HCT116 (cell line): ENCODE measurements at regions not wholly inside any gene's neighbourhood (a gene's known extent, or its start where the extent isn't known, plus 50 kb on each side); places are given as distances from the start of the nearest gene placed in this dataset.

ENCODE experiments used
- EZH2 ChIP-seq: fragments of 200-600 bp; sonication (generic); IDR thresholded peaks from 2 replicates; pipeline ENCODE4 v1.6.1; 2017; ENCODE audit warnings: antibody characterized with exemption, mixed run types
- EZH2phosphoT487 ChIP-seq: fragments of 200-600 bp; IDR thresholded peaks from 2 replicates; pipeline ENCODE4 v1.6.1; 2018; ENCODE audit warnings: antibody characterized with exemption, borderline replicate concordance
- FOSL1 ChIP-seq: IDR thresholded peaks from 2 replicates; pipeline ENCODE4 v1.6.1; 2012; ENCODE audit warnings: low read depth
- JUND ChIP-seq: IDR thresholded peaks from 2 replicates; pipeline ENCODE4 v1.6.1; 2012
- POLR2A ChIP-seq: IDR thresholded peaks from 2 replicates; pipeline ENCODE4 v1.7.0; 2011; ENCODE audit warnings: borderline replicate concordance; ENCODE audit not compliant: insufficient read depth, insufficient read length; ENCODE audit errors: extremely low read depth
- POLR2AphosphoS5 ChIP-seq: IDR thresholded peaks from 2 replicates; pipeline ENCODE4 v1.6.1; 2011; ENCODE audit warnings: mild to moderate bottlenecking, low read depth, low read length, moderate library complexity
- SIN3A ChIP-seq: IDR thresholded peaks from 2 replicates; pipeline ENCODE4 v1.6.1; 2012; ENCODE audit warnings: low read depth
- TCF7L2 ChIP-seq: IDR thresholded peaks from 2 replicates; pipeline ENCODE4 v1.7.0; 2011; ENCODE audit warnings: borderline replicate concordance, inconsistent platforms; ENCODE audit not compliant: insufficient read depth, insufficient read length; ENCODE audit errors: extremely low read depth
- TF ChIP-seq, protein P1 (sequence below), 3 experiments: fragments of 200-600 bp in 1 of 3; sonication (generic) in 1 of 3; IDR thresholded peaks in 2 of 3; conservative IDR thresholded peaks in 1 of 3; 2 replicates each; pipeline ENCODE4 v1.5.1; 2012 to 2017; ENCODE audit warnings: low read depth in 2 of 3, low read length in 2 of 3, antibody characterized with exemption in 1 of 3, borderline replicate concordance in 1 of 3, control low read depth in 1 of 3, mild to moderate bottlenecking in 1 of 3, mixed read lengths in 1 of 3, mixed run types in 1 of 3, moderate library complexity in 1 of 3; ENCODE audit not compliant: insufficient read depth in 1 of 3
- TF ChIP-seq, protein P2 (sequence below): IDR thresholded peaks from 2 replicates; pipeline ENCODE4 v1.6.1; 2012

DNA sequence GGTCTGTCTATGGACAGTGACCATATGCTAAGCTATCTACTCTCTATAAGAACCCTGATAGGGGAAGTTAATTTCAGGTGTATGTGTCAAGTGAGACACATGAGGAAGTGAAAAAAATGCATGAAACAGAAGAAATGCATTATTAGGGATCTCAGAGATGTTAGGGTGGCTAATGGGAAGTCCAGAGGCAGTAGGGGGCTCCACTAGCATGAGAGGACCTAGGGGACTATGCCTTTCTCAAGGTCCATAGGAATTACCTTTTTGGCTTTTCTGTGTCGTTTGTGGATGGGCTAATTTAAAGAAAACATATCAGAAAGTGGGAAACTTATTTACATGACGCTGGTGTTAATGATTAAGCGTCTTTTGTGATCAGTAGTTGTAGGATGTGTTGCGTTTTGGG, 1653.2 kb downstream of the DPP10 start:
- TF ChIP-seq EZH2phosphoT487: no peak
- TF ChIP-seq, protein P1, sequence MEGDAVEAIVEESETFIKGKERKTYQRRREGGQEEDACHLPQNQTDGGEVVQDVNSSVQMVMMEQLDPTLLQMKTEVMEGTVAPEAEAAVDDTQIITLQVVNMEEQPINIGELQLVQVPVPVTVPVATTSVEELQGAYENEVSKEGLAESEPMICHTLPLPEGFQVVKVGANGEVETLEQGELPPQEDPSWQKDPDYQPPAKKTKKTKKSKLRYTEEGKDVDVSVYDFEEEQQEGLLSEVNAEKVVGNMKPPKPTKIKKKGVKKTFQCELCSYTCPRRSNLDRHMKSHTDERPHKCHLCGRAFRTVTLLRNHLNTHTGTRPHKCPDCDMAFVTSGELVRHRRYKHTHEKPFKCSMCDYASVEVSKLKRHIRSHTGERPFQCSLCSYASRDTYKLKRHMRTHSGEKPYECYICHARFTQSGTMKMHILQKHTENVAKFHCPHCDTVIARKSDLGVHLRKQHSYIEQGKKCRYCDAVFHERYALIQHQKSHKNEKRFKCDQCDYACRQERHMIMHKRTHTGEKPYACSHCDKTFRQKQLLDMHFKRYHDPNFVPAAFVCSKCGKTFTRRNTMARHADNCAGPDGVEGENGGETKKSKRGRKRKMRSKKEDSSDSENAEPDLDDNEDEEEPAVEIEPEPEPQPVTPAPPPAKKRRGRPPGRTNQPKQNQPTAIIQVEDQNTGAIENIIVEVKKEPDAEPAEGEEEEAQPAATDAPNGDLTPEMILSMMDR (IDR thresholded peaks at IDR 0.05 in 2 of 3, conservative IDR thresholded peaks at IDR 0.05 in 1 of 3; ENCODE audit: borderline replicate concordance in 1 of 3, insufficient read depth in 1 of 3, low read depth in 2 of 3, low read length in 2 of 3): no peak
- TF ChIP-seq POLR2A: no peak
- no peak for TF ChIP-seq EZH2
- TF ChIP-seq, protein P2, sequence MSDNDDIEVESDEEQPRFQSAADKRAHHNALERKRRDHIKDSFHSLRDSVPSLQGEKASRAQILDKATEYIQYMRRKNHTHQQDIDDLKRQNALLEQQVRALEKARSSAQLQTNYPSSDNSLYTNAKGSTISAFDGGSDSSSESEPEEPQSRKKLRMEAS: no peak
- TF ChIP-seq POLR2AphosphoS5: no peak
- TF ChIP-seq JUND: no peak
- no peak for TF ChIP-seq FOSL1
- TF ChIP-seq SIN3A: no peak
- no peak for TF ChIP-seq TCF7L2
